Right renal cortex interstitium (tissue), 3 donors: ENCODE measurements at regions not wholly inside any gene's neighbourhood (a gene's known extent, or its start where the extent isn't known, plus 50 kb on each side); places are given as distances from the start of the nearest gene placed in this dataset.

Experiments
- DNase-seq, 3 donors: peaks; one replicate each; pipeline ENCODE4 v3.0.0-alpha.2; 2013; ENCODE audit warnings: low read depth in 3 of 3, low spot score in 2 of 3

DNA sequence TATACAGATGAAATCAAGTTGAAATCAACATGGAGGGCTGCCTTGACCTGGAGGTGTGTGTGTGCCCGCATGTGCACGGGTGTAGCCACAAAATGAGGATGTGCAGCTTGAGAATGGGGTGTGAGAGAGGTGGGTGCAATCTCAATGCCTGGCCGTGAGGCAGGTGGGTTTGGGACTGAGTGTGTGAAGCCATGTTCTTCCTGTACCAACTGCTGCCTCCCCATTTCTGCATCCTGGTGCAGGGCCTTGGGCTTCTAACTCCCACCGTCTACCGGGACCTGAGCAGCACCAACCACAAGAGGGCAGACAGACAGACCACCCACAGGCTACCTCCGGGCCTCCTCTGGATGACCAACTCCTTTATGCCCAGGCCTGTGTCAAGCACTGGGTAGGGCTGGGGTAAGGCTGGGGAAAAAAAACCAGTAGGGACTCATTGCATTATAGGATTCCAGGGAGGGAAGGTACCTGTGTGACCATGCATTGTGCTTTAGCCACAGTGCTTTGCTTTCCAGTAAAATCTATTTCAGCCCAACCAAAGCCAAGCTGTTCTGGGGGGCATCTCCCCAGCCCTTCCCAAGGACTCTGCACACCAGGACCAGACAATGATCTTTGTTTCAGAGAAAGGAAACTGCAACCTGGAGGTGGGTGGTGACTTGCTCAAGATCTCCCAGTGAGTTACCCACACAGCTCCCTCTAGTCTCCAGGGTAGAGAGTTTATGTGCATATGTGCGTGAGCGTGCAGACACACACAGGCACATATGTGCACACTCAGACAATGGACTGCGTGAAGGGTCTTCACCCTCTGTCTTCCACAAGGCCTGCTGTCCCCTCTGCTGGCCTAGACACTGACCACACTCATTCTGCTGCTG, 162.2 kb upstream of the TLE3 start:
- no peak for DNase-seq

DNA sequence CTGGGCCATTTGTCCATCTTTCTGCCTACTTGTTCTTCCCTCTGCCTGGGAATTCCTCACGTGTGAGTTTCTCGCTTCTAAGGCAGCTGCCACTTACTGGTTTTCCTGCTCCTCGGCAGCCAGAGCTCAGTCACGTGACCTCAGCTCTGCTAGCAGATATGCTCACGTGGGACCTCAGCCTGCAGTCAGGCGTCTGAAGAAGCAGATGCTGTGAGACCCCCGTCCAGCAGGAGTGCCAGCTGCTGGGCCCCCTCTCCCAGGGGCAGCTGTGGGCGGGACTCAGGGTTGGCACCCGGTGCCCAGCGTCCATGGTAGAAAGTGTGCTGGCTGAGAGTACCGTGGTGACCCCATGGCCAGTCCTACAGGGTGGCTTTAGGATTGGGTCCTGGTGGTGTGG, 161.3 kb upstream of the TLE3 start:
- DNase-seq = no peak

DNA sequence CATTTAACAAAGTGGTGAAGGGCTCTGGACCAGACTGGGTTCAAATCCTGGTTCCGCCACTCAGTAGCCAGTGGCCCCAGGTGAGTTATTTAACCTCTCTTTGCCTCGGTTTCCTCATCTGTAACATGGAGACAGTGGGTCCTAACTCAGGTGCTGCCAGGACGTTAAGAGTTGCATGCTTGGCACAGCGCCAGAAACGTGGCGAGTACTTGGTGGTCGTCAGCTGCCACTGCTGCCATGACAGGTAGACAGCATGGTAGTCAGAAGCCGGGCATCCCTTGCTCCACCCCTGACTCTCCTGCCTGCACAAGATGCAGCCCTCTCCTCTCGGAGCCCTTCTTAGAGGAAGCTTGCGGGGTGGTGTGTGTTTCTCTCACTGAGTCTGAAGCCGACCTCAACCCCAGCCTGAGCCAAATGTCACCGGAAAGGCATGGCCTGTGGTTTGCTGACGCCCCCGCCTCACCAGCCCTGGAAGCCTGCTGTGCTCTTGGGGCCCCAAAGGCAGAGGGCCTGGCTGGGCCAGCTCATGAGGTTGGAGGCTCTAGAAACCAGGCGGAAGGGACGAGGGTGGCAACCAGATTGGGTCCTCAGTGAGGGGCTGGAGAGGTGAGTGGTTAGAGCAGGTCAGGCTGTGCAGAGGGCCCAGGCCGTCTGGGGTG, 160.8 kb upstream of the TLE3 start:
- DNase-seq = no peak

DNA sequence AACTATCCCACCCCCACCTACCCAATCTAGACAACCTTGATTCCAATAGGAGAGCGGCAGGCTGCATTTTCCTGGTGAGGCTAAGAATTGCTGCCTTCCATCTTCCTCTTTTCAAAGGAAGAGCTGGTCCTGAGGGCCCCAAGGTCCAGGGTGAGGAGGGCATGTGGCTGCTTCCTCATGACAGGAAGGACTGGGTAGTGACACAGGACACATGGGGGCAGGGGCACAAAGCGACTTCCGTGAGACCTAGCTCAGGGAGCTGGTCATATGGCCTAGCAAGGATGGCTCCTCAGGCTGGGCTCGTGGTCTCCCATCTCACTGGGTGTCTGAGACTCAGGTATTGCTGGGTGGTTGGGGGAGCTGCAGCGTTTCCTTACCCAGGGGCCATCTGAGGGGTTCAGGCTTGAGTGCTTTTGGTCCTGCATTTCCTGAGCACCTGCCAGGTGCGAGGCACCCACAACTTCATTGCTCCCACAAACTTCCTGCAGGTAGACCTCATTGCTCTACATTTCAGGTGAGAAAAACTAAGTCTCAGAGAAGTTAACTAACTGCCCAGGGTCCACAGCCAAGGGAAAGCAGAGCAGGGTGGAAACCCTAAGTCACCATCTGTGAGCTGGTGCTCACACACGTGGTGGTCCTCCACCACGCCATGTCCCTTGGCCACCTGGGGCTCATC, 160.0 kb upstream of the TLE3 start:
- DNase-seq = no peak

DNA sequence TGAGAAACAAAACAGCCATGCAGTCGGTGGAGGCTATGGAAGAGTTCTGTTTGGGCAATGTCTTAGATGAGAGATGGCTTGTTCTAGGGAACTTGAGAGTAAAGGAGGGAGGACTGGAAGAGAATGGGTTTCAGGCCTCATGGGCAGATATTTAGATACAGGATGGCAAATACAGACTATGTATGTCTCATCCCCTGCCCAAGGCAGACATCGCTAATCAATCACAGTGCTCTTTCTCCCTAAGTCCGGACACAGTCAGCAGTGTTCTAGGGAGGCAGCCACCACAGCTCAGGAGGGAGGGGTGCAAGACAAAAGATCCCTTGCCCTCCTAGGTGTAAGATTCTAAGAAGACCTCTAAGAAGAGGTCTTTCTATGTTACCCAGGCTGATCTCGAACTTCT, 159.3 kb upstream of the TLE3 start:
- no peak for DNase-seq

DNA sequence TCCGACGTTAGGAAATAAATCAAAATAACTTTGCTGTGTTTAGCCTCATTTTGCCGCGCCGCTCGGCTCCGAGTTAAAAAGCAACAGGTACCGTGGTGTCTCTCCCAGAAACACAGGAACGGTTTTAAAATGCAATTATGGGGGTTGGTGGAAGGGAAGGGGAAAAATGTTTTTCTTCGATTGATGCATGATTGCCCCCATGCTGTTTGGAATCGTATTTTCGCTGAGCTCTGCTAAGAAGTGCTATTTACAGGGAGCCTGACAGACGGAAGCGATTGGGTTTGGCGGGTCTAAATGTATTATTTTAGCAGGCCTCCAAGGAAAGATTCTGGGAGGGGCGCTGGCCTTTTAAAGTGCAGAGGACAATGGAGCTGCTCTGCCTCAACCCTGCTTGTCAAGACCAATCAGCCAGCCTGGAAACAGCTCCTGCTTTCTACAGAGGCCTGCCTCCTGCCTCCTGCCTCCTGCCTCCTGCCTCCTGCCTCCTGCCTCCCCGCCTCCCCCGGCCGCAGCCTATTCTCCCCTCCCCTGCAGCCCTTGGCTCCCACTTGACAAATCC, 156.7 kb upstream of the TLE3 start:
- DNase-seq = no peak

- DNase-seq = no peak
Observed at GRCh38 chr15:70253461-70254156, 155.9 kb upstream of the TLE3 start.

DNA sequence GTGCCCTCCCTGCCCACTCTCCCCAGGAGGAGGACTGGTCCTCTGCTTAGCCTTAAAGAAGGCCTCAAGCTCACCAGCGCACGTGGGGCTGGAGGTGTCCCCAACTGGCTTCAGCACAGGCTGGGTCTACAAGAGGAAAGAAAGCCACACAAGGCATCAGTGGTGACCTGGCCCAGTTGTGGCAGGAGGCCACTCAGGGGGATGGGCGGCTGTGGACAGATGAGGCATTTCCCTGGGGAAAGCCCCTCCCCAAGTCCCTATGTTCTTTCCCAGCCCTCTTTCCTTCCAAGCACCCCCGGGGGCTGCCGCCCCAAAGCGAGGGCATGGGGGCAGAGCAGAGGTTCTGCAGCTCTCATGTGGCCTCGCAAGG, 155.2 kb upstream of the TLE3 start:
- DNase-seq = no peak

DNA sequence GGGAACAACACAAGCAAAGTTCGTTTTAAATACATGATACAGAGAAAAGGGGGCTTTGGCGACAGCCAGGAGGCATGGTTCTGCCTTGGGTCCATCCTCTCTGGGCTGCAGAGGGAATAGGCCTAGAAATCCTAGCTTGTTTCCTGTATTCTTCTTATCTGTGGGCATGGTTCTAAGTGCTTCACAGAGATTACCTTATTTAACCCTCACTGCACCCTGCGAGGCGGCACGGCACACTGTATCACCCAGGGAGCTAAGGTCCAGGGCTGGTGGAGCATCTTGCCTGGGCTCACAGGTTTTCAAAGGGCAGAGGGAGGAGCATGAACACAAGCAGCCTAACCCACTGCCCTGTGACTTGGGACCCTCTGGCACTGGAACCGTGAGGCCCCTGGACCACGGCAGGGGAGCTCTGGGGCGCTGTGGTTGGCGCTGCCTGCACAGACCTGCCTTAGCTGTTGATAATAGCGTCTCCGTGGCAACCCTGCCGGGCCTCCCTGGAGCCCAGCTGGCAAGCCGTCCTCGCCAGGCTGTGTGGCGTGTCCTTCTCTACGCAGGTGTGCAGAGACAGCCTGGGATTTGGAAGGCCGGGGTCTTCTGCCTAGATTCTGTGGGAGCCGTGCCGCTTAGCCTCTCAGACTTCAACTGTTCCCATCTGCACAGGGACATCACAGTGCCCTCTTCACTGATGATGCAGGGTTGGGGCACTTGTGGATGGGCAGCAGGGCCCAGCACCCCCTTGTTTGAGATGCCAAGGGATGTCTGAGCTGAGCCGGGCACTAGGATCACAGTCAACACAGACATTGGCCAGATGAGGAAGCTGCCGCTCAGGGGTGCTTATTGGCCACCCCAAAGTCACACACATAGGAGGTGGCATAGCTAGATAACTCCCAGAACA, 154.6 kb upstream of the TLE3 start:
- DNase-seq = no peak

- no peak for DNase-seq
Observed at GRCh38 chr15:70251246-70251990, 153.7 kb upstream of the TLE3 start.

- DNase-seq = no peak
Observed at GRCh38 chr15:70250208-70251201, 152.8 kb upstream of the TLE3 start.

GRCh38 chr15:70249616-70250015, 151.9 kb upstream of the TLE3 start:
- DNase-seq = no peak

GRCh38 chr15:70248116-70249025, 150.7 kb upstream of the TLE3 start:
- no peak for DNase-seq

DNA sequence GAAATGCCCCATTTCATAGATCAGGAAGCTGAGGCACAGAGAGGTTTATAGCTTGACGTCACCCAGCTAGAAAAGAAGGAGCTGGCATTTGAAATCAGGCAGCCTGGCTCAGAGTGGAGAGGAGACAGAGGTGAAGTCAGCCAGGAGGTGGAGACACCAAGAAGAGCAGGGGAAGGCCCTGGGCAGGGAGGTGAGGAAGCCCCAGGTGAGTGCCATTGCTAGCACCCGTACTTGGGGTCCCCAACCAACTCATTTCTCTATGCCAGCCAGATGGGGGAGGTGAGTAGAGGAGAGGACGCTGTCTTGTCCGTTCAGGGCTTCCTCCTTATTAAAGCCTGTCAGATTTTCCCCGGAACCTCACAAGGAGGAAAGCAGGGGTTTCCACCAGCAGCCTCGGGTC, 149.6 kb upstream of the TLE3 start:
- DNase-seq = no peak

GRCh38 chr15:70246623-70247220, 149.0 kb upstream of the TLE3 start:
- no peak for DNase-seq

DNA sequence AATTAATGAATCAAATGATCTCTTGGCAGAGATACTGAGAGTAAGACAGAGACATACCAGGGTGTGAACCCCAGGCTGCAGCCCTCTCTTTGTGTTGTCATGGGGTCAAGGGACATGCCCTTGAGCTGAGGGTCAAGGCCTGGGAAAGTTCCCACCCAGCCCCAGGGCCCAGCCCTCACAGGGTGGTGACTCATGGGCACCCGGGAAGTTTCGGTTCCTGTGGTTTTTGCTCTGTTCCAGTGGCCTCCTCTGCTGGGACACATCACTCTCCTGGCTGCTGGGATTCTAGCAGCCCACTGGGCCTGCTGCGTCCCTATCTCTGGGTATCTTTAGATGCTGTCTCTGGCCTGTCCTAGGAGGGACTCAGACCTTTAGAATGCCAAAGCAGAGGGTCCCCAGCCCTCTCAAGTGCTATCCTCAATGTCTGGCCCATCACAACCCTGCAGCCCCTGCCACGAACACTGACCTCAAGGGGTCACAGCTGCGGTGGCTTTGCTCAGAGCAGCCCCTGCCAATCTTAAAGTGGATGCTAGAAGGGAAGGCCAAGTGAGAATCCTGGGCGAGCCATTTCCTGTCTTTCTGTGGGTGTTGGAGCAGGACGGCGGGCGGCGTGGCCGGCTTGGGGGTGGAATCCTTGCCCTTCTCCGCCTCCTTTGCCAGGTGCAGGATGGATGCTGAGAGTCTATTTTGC, 148.4 kb upstream of the TLE3 start:
- no peak for DNase-seq
